HG02973 (cell line): ENCODE measurements at regions not wholly inside any gene's neighbourhood (a gene's known extent, or its start where the extent isn't known, plus 50 kb on each side); places are given as distances from the start of the nearest gene placed in this dataset.
"Not testable (repeated sequence)": the region's sequence is repeated elsewhere in the genome, so short reads cannot be mapped to it uniquely, and the experiment has no call there.

Experiments
- ATAC-seq: cut with Tn5 transposase; IDR thresholded peaks from one replicate; pipeline ENCODE4 v1.9.1; 2021; ENCODE audit warnings: moderate library complexity; ENCODE audit not compliant: unreplicated experiment

- ATAC-seq: no peak
Measured at GRCh38 chr2:44051593-44052347, 56.0 kb upstream of the LRPPRC start.

DNA sequence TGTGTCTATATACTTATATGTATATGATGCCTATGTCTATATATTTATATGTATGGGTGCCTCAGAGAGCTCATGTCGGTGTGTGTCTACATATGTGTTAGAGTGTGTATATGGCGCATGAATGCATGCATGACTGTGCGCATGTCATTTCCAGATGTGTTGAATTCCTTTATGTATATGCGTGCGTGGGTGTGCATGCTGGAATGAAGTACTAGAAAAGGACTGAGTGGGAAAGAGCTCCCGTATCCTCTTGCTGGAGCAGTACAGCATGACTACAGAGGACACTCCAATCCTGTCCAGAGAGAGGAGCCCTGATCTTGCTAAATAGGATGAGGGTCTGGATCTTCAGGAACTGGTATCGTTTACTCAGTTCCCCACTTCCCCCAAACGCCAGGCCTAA, 56.8 kb upstream of the LRPPRC start:
- no peak for ATAC-seq

DNA sequence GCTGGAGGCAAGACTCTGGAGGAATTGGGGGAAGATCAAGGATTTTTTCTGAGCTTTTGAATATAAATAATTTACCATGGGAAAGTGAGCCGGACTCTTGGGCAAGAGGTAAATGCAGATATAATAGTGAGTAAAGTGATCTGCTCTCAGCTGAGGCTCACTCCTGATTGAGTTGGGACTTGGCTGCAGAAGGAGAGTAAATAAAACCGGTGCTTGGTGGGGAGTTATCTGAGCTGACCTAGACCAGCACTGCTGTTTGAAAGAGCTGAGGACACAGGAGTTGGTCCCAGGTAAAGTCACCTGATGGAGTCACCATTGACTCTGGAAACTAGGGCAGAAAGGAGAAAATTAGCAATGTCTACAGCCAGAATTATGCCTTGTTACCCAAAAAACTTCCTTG, 57.3 kb upstream of the LRPPRC start:
- ATAC-seq: no peak

DNA sequence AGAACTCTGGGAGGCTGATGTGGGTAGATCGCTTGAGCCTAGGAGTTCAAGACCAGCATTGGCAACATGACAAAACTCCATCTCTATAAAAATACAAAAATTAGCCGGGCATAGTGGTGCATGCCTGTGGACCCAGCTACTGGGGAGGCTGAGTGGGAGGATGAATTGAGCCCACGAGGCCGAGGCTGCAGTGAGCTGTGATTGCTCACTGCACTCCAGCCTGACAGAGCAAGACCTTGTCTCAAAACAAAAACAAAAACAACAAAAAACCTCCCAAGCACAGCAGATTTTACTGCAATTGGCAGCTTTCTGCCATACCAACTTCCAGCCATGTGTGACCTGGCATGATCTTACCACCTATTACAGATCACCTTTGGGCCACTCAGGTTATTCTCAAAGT, 57.7 kb upstream of the LRPPRC start:
- no peak for ATAC-seq

GRCh38 chr2:44055229-44055628, 59.4 kb upstream of the LRPPRC start:
- no peak for ATAC-seq

GRCh38 chr2:44055664-44056063, 59.9 kb upstream of the LRPPRC start:
- ATAC-seq: no peak

GRCh38 chr2:44056947-44057346, 61.2 kb upstream of the LRPPRC start:
- no peak for ATAC-seq

DNA sequence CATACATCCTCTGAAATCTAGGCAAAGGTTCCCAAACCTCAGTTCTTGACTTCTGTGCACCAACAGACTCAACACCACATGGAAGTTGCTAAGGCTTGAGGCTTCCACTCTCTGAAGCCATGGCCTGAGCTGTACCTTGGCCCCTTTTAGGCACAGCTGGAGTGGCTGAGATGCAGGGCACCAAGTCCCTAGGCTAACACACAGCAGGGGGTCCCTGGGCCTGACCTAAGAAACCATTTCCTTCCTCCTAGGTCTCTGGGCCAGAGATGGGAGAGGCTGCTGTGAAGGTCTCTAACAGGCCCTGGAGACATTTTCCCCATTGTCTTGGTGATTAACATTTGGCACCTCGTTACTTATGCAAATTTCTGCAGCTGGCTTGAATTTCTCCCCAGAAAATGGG, 64.5 kb upstream of the LRPPRC start:
- ATAC-seq: not testable (repeated sequence)

GRCh38 chr2:44060990-44061389, 65.2 kb upstream of the LRPPRC start:
- ATAC-seq: no peak

DNA sequence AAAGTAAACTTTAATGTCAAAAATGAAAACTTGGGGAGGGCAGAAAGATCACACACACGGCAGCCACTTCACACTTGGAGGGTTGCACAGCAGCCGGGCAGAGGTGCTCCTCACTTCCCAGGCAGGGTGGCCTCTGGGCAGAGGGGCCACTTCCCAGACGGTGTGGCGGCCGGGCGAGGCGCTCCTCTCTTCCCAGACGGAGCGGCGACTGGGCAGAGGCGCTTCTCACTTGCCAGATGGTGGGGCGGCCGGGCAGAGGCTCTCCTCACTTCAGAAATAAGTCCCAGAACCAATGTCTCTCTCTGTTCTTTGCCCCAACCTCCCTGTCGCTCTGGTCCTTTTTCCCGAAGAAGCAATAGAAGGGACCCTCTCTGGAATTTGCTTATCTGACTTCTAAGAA, 65.7 kb upstream of the LRPPRC start:
- no peak for ATAC-seq

- ATAC-seq: no peak
Measured at GRCh38 chr2:44061876-44062275, 66.1 kb upstream of the LRPPRC start.

GRCh38 chr2:44063033-44063432, 67.2 kb upstream of the LRPPRC start:
- ATAC-seq: no peak

DNA sequence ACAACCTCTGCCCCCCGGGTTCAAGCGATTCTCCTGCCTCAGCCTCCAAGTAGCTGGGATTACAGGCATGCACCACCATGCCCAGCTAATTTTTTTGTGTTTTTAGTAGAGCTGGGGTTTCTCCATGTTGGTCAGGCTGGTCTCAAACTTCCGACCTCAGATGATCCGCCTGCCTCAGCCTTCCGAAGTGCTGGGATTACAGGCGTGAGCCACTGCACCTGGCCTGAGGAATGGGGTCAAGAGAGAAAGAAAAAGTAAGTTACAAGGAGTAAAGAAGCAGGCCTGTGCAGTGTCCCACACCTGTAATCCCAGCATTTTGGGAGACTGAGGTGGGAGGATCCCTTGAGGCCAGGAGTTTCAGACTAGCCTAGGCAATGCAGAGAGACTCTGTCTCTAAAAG, 68.5 kb upstream of the LRPPRC start:
- not testable (repeated sequence) for ATAC-seq

GRCh38 chr2:44067012-44067790, 71.4 kb upstream of the LRPPRC start:
- not testable (repeated sequence) for ATAC-seq

DNA sequence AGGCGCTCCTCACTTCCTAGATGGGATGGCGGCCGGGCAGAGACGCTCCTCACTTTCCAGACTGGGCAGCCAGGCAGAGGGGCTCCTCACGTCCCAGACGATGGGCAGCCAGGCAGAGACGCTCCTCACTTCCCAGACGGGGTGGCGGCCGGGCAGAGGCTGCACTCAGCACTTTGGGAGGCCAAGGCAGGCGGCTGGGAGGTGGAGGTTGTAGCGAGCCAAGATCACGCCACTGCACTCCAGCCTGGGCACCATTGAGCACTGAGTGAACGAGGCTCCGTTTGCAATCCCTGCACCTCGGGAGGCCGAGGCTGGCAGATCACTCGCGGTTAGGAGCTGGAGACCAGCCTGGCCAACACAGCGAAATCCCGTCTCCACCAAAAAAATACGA, 72.0 kb upstream of the LRPPRC start:
- ATAC-seq: not testable (repeated sequence)

DNA sequence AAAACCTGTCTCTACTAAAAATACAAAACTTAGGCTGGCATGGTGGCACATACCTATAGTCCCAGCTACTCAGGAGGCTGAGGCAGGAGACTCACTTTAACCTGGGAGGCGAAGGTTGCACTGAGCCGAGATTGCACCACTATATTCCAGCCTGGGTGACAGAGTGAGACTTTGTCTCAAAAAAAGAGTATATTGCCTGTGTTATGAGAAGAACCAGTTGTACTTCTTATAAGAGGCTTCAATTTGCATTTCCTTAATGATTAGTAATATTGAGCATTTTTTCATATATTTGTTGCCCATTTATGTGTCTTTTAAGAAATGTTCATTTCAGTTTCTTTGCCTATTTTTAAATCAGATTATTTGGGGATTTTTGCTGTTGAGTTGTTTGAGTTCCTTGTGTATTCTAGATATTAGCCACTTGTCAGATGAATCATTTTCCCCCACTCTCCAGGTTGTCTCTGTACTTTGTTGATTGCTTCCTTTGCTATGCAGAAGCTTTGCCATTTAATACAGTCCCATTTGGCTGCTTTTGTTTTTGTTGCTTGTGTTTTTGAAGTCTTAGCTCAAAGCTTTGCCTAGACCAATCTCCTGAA, 75.8 kb upstream of the LRPPRC start:
- ATAC-seq: no peak

DNA sequence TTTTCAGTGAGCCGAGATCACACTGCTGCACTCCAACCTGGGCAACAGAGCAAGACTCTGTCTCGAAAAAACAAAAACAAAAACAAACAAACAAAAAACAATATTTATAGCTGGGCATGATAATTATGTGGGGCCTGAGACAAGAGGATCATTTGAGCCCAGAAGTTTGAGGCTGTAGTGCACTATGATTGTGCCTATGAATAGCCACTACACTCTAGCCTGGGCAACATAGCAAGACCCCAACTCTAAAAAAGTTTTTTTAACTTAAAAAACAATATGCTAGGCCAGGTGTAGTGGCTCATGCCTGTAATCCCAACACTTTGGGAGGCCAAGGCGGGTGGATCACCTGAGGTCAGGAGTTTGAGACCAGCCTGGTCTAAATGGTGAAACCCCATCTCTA, 77.9 kb upstream of the LRPPRC start:
- ATAC-seq: not testable (repeated sequence)

DNA sequence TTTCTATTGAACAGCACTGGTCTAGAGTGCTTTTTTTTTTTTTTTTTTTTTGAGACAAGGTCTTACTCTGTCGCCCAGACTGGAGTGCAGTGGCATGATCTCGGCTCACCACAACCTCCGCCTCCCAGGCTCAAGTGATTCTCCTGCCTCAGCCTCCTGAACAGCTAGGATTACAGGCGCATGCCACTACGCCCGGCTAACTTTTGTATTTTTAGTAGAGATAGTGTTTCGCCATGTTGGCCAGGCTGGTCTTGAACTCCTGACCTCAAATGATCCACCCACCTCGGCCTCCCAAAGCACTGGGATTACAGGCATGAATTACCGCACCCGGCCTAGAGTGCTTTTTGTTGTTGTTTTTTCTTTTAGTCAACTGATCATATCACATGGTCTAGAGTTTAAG, 79.0 kb upstream of the LRPPRC start:
- not testable (repeated sequence) for ATAC-seq

DNA sequence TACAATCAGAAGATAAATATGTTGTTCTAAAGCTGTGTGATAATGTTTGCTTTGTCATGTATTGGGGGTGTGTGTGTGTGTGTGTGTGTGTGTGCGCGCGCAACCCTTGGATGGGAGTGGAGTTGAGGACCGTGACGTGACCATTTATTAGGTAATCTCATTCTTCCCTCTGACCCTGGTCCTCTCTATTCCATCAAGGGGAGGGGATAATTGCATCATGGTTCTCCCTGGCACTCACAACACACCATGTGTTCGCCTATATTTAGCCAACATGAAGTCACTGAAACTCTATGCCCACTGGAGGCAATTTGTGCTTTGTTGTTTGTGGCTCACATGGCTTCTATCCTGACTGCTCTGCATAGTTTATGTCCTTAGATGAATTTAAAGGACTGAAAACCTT, 79.8 kb upstream of the LRPPRC start:
- ATAC-seq: no peak

DNA sequence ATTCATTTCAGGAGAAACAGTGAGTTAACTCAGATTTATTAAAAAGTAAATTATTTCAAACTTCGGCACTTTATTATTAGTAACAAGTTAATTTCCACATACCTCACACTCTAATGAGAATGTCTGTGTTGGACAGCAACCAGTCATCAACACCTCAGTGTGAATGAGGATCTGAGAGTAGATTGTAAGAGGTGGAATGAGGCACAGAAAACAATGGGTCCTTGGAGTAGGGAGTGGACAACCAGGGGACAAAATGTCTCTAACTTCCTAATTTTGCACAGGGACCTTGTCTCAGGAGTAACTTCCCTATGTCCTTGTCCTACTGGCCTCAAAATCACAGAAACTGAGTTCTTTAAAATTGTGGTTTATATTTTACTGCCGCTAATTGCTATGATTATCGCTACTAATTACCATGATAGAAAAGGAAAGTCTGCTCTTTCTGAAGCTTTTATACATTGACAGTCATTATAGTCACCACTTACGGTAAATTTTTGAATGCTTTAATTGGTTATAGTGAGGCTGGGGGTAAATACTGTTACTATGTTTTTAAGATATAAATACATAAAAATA, 82.2 kb upstream of the LRPPRC start:
- ATAC-seq: no peak

DNA sequence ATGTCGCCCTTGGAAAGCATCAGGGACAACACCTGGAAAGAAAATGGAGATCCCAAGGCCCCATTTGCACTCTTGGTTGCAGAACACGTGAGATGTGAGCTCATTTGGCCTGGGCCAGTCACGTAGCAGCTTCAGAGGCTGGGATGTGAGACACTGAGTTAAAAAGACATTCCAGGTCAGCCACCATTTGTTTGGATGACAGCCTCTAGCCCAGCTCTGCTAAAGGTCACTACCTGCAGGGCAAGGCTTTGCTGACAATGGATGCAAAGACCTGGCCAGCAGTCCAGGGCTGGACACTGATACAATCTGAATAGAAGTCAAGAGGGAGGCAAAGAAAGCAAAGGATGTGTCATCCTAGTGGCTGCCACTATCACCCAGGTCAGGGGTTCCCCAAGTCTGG, 83.9 kb upstream of the LRPPRC start:
- ATAC-seq: no peak

DNA sequence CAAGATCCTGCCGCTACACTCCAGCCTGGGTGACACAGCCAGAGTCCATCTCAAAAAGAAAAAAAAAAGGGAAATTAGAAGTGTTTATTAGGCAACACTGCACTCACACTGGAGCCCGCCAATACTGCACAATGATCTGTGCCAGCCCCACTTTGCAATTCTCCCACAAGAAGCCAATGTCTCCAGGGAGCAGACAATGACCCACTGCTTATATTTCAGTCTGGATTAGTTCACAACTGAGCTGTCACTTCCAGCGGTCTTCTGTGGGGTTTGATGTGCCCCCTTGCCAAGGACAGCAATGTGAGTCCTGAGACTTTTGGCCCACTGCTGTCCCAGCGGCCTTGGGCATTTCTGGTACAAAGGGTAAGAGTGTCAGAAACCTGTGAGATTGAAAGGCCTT, 85.6 kb upstream of the PPM1B start:
- ATAC-seq: no peak
